OCI-LY7 (cell line): ENCODE measurements at regions not wholly inside any gene's neighbourhood (a gene's known extent, or its start where the extent isn't known, plus 50 kb on each side); places are given as distances from the start of the nearest gene placed in this dataset.

Source experiments
- BruUV-seq: library from RNA; stranded (reverse); fragments of 400-500 nt; replicated peaks from 2 replicates; lab custom pipeline; 2021; lab: Mats Ljungman, UMichigan
- CTCF ChIA-PET: fragments of 300-600 bp; sonication (Branson Sonifier 250); formaldehyde crosslinking; loops from one replicate; lab custom pipeline; 2022; ENCODE audit warnings: antibody characterized with exemption; ENCODE audit not compliant: unreplicated experiment; lab: Charles Lee
- POLR2A ChIA-PET: fragments of 300-600 bp; sonication (Branson Sonifier 250); formaldehyde crosslinking; loops from one replicate; lab custom pipeline; 2022; ENCODE audit warnings: antibody characterized with exemption; lab: Charles Lee
- DNase-seq: peaks from one replicate; pipeline ENCODE4 v3.0.0-alpha.2; 2015; ENCODE audit warnings: low spot score
- H2AFZ ChIP-seq: fragments of 200-600 bp; sonication (generic), shearing (Covaris generic); 2 replicates; pipeline ENCODE4 v1.6.1; 2014; ENCODE audit warnings: mild to moderate bottlenecking, antibody characterized with exemption, low read length, moderate library complexity
- H3K27ac ChIP-seq: fragments of 200-600 bp; sonication (generic); 2 replicates; pipeline ENCODE4 v1.5.1; 2014; ENCODE audit warnings: mixed run types, low read depth, mild to moderate bottlenecking, moderate library complexity, low read length, inconsistent platforms; ENCODE audit not compliant: poor library complexity, severe bottlenecking
- H3K36me3 ChIP-seq: fragments of 200-600 bp; sonication (generic); 2 replicates; pipeline ENCODE4 v1.6.1; 2014; ENCODE audit warnings: mild to moderate bottlenecking, antibody characterized with exemption, low read length, moderate library complexity, mixed read lengths; ENCODE audit not compliant: insufficient read depth
- H3K4me1 ChIP-seq: fragments of 200-600 bp; sonication (generic); 2 replicates; pipeline ENCODE4 v1.5.1; 2014; ENCODE audit warnings: mild to moderate bottlenecking, low read length; ENCODE audit not compliant: insufficient read depth, poor library complexity, severe bottlenecking
- H3K4me2 ChIP-seq: fragments of 200-600 bp; sonication (generic); 2 replicates; pipeline ENCODE4 v1.6.1; 2014; ENCODE audit warnings: mild to moderate bottlenecking, low read length
- H3K4me3 ChIP-seq: fragments of 200-600 bp; sonication (generic); 2 replicates; pipeline ENCODE4 v1.5.1; 2014; ENCODE audit warnings: mild to moderate bottlenecking, low read depth, low read length; ENCODE audit not compliant: poor library complexity, severe bottlenecking
- H3K79me2 ChIP-seq: fragments of 200-600 bp; sonication (generic); 2 replicates; pipeline ENCODE4 v1.6.1; 2016; ENCODE audit warnings: low read depth, mild to moderate bottlenecking, low read length, moderate library complexity, mixed read lengths; ENCODE audit not compliant: insufficient read depth
- H3K9me2 ChIP-seq: fragments of 200-600 bp; sonication (generic); 2 replicates; pipeline ENCODE4 v1.6.1; 2016; ENCODE audit warnings: mild to moderate bottlenecking, low read length, mixed read lengths; ENCODE audit not compliant: insufficient read depth
- H3K9me3 ChIP-seq: fragments of 200-600 bp; sonication (generic); 2 replicates; pipeline ENCODE4 v1.6.1; 2014; ENCODE audit warnings: mild to moderate bottlenecking, mixed run types, low read length, mixed read lengths
- H4K20me1 ChIP-seq: fragments of 200-600 bp; sonication (generic); 2 replicates; pipeline ENCODE4 v1.6.1; 2014; ENCODE audit warnings: mild to moderate bottlenecking, antibody characterized with exemption, low read length, moderate library complexity, mixed read lengths; ENCODE audit not compliant: insufficient read depth
- EZH2phosphoT487 ChIP-seq: fragments of 200-600 bp; sonication (generic); IDR thresholded peaks from 2 replicates; pipeline ENCODE4 v1.6.1; 2018; ENCODE audit warnings: low read depth, borderline replicate concordance, mild to moderate bottlenecking, mixed run types, antibody characterized with exemption, low read length, moderate library complexity, mixed read lengths
- intact Hi-C: fragments of 100-400 bp; cut with micrococcal nuclease; formaldehyde crosslinking; loops from one replicate; pipeline ENCODE4 v1.10.0; 2022; ENCODE audit not compliant: unreplicated experiment
- TF ChIP-seq, protein P1 (sequence below): fragments of 200-600 bp; sonication (generic); conservative IDR thresholded peaks from 2 replicates; pipeline ENCODE4 v1.5.1; 2014; ENCODE audit warnings: mild to moderate bottlenecking, antibody characterized with exemption, low read length, moderate library complexity, mixed read lengths

- no peak for DNase-seq
- Histone ChIP-seq H2AFZ (no peak overlapping the region), H3K4me1 (no peaks in the 10 kb centered on the region), H3K9me2 (no peaks in the 10 kb centered on the region), H3K9me3 (no peaks in the 10 kb centered on the region), H3K4me2 (no peak overlapping the region), H3K36me3 (no peaks in the 10 kb centered on the region), H3K4me3 (no peak overlapping the region), H3K27ac (no peak overlapping the region), H4K20me1 (no peaks in the 10 kb centered on the region), H3K79me2 (no peaks in the 10 kb centered on the region)
- no peak for TF ChIP-seq EZH2phosphoT487
- TF ChIP-seq, protein P1, sequence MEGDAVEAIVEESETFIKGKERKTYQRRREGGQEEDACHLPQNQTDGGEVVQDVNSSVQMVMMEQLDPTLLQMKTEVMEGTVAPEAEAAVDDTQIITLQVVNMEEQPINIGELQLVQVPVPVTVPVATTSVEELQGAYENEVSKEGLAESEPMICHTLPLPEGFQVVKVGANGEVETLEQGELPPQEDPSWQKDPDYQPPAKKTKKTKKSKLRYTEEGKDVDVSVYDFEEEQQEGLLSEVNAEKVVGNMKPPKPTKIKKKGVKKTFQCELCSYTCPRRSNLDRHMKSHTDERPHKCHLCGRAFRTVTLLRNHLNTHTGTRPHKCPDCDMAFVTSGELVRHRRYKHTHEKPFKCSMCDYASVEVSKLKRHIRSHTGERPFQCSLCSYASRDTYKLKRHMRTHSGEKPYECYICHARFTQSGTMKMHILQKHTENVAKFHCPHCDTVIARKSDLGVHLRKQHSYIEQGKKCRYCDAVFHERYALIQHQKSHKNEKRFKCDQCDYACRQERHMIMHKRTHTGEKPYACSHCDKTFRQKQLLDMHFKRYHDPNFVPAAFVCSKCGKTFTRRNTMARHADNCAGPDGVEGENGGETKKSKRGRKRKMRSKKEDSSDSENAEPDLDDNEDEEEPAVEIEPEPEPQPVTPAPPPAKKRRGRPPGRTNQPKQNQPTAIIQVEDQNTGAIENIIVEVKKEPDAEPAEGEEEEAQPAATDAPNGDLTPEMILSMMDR, result no peak
- intact Hi-C loops, result no loop called here
- BruUV-seq, result no TSS peak
- CTCF ChIA-PET, result interaction anchor here (1.3 kb wide), 1 partner anchor 9 kb away, joined by 3 read pairs; no protein-coding TSS in a partner anchor
- POLR2A ChIA-PET, result interaction anchor here (0.7 to 1.0 kb wide), 2 partner anchors 16 to 309 kb away, joined by 3 read pairs; no protein-coding TSS in a partner anchor
Observed at GRCh38 chr2:165009466-165009865, 54.1 kb upstream of the SLC38A11 start.

- TF ChIP-seq EZH2phosphoT487, result no peak
- TF ChIP-seq, protein P1, result no peak
- H3K4me3 ChIP-seq, result no peak overlapping the region
- H3K9me2 ChIP-seq, result no peaks in the 10 kb centered on the region
- H3K36me3 ChIP-seq, result no peaks in the 10 kb centered on the region
- H3K27ac ChIP-seq, result no peak overlapping the region
- BruUV-seq, result no TSS peak
- no peaks in the 10 kb centered on the region for H4K20me1 ChIP-seq
- no peak overlapping the region for H2AFZ ChIP-seq
- no peaks in the 10 kb centered on the region for H3K79me2 ChIP-seq
- H3K4me1 ChIP-seq, result no peaks in the 10 kb centered on the region
- ChIA-PET CTCF (interaction anchor here (1.3 kb wide), 1 partner anchor 9 kb away, joined by 3 read pairs; no protein-coding TSS in a partner anchor), POLR2A (no interaction called here)
- H3K9me3 ChIP-seq, result no peaks in the 10 kb centered on the region
- H3K4me2 ChIP-seq, result no peak overlapping the region
- intact Hi-C loops, result no loop called here
- no peak for DNase-seq
Observed at GRCh38 chr2:165008730-165009315, 53.5 kb upstream of the SLC38A11 start.

DNA sequence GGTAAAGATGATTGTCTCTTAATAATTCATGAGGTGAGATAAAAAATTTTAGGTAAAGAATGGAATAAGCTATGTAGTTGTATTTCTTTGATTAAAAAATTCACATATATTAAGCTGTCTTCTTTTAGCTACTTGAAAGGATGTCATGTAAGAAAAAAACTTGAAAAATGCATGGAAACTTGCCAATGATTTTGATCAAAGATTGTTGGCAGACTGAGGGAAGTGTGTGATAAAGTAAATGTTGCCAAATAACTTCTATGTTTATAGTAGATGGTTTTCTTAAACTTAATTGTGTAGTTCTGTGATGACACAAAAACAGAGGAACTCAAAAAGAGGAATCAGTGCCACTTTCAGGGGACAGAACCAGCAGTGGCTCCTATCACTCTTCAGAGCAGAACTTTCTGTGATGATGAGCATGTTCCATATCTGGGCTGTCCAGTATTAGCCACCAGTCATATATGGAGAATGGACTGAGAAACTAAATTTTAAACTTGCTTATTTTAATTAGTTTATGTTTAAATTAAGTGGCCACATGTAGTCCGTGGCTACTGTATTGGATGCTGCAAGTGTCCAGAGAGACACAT, 51.9 kb upstream of the SLC38A11 start:
- Histone ChIP-seq H3K9me3 (no peaks in the 10 kb centered on the region), H3K27ac (no peak overlapping the region), H3K79me2 (no peaks in the 10 kb centered on the region), H2AFZ (no peak overlapping the region), H3K9me2 (no peaks in the 10 kb centered on the region), H3K4me1 (no peaks in the 10 kb centered on the region), H3K4me3 (no peak overlapping the region), H4K20me1 (no peaks in the 10 kb centered on the region), H3K4me2 (no peak overlapping the region), H3K36me3 (no peaks in the 10 kb centered on the region)
- CTCF ChIA-PET, result no interaction called here
- DNase-seq, result no peak
- POLR2A ChIA-PET, result interaction anchor here (0.9 kb wide), 1 partner anchor 9 kb away, joined by 5 read pairs; no protein-coding TSS in a partner anchor
- no TSS peak for BruUV-seq
- no peak for TF ChIP-seq EZH2phosphoT487
- TF ChIP-seq, protein P1, result no peak
- intact Hi-C loops, result no loop called here
